ENCODE measurements at regions not wholly inside any gene's neighbourhood (a gene's known extent, or its start where the extent isn't known, plus 50 kb on each side); places are given as distances from the start of the nearest gene placed in this dataset.

- Mint-ChIP-seq H3K27me3 (ENCODE audit: low read depth, poor library complexity) (no peaks in the 10 kb centered on the region), H3K9me3 (no peaks in the 10 kb centered on the region), H3K27ac (no peak overlapping the region), H3K36me3 (ENCODE audit: low read depth) (no peaks in the 10 kb centered on the region), H3K4me1 (peaks cover 18% of the 10 kb centered on the region), H3K4me3 (no peak overlapping the region)
- TF ChIP-seq, protein P1, sequence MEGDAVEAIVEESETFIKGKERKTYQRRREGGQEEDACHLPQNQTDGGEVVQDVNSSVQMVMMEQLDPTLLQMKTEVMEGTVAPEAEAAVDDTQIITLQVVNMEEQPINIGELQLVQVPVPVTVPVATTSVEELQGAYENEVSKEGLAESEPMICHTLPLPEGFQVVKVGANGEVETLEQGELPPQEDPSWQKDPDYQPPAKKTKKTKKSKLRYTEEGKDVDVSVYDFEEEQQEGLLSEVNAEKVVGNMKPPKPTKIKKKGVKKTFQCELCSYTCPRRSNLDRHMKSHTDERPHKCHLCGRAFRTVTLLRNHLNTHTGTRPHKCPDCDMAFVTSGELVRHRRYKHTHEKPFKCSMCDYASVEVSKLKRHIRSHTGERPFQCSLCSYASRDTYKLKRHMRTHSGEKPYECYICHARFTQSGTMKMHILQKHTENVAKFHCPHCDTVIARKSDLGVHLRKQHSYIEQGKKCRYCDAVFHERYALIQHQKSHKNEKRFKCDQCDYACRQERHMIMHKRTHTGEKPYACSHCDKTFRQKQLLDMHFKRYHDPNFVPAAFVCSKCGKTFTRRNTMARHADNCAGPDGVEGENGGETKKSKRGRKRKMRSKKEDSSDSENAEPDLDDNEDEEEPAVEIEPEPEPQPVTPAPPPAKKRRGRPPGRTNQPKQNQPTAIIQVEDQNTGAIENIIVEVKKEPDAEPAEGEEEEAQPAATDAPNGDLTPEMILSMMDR (IDR thresholded peaks at IDR 0.05) = no peak
- DNase-seq = no peak
Measured at GRCh38 chr6:113406048-113406695, 451.0 kb upstream of the MARCKS start.

DNA sequence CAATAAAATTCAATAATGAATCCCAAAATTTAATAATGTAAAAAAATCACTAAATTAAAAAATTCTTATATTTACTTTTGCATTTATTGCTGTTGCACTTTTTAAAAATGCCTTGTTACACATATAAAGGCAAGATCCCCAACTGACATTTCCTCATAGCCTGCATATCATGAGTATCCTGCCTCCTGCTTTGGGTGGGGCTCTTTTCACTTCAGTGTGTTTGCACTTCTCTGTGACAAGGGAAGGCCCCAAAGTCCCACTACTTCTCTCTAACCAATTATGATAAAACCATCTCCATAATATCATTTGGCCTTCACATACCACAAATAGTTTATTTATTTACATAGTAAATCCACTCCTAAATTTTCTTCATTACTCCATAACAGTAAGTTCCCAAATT lies 446.1 kb upstream of the MARCKS start:
- Mint-ChIP-seq H3K27ac (no peak overlapping the region), H3K4me1 (peaks cover 17% of the 10 kb centered on the region), H3K27me3 (ENCODE audit: low read depth, poor library complexity) (peaks cover 2% of the 10 kb centered on the region), H3K36me3 (ENCODE audit: low read depth) (no peaks in the 10 kb centered on the region), H3K9me3 (peaks cover 5% of the 10 kb centered on the region), H3K4me3 (no peak overlapping the region)
- DNase-seq = no peak
- TF ChIP-seq, protein P1 (IDR thresholded peaks at IDR 0.05) = no peak

DNA sequence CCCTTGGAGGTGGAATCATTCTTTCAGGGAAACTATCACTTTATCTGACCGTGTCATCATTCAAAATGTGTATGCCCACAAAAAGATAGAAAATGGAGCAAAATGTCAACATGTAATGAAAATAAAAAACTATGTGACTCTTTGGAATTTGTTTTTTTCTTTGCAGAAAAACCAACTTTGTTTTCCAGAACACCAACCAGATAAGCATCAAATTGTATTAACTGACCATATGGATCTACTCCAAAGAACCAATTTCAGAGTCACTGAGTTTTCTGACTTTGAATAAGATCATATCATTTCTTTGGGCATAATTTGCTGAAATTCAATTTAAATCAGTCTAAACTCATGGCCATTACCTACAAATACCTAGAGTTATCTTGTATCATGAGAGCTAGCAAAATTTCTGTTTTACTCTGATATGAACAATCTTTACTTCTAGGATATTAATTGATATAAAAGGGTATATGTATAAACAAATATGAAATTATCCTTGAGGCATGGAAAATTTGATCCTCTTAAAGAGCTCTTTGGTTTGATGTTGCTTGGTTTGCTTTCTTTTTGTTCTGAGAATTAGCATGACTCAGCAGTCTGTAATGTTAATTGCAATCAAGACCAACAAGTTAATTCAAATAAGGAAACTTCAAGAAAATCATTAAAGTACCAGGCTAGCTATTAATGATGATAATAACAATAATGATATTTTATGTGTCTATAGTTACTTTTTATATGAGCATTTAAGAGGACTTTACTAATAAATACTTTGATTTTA lies 444.4 kb upstream of the MARCKS start:
- peaks cover 2% of the 10 kb centered on the region for H3K27me3 Mint-ChIP-seq (ENCODE audit: low read depth, poor library complexity)
- peaks cover 5% of the 10 kb centered on the region for H3K9me3 Mint-ChIP-seq
- peaks cover 17% of the 10 kb centered on the region for H3K4me1 Mint-ChIP-seq
- DNase-seq = no peak
- no peak overlapping the region for H3K4me3 Mint-ChIP-seq
- TF ChIP-seq, protein P1 (IDR thresholded peaks at IDR 0.05) = no peak
- H3K36me3 Mint-ChIP-seq (ENCODE audit: low read depth) = no peaks in the 10 kb centered on the region
- no peak overlapping the region for H3K27ac Mint-ChIP-seq

DNA sequence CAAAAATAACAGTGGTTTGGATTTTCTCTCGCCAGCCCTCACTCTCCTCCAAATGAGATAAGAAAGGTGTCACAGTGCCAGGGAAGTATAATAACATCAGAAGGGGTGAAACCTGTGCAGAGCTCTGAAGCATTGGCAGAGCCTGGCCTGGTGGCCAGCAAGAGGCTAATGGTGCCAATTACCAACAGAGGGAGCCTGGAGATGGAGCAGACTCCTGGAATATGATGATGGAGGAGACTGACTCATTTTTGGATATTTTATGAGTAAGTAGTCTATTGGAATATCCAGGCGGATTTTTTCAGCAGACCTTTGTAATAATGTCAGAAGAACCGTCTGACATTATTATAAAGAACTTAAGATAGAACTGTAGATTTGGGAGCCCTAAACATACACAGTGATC lies 442.6 kb upstream of the MARCKS start:
- DNase-seq = no peak
- Mint-ChIP-seq H3K4me3 (no peak overlapping the region), H3K4me1 (peaks cover 17% of the 10 kb centered on the region), H3K9me3 (peaks cover 5% of the 10 kb centered on the region), H3K36me3 (ENCODE audit: low read depth) (no peaks in the 10 kb centered on the region), H3K27me3 (ENCODE audit: low read depth, poor library complexity) (peaks cover 2% of the 10 kb centered on the region), H3K27ac (no peak overlapping the region)
- TF ChIP-seq, protein P1 (IDR thresholded peaks at IDR 0.05) = no peak

GRCh38 chr6:113416170-113416569 lies 441.0 kb upstream of the MARCKS start:
- Mint-ChIP-seq H3K36me3 (ENCODE audit: low read depth) (no peaks in the 10 kb centered on the region), H3K9me3 (peaks cover 5% of the 10 kb centered on the region), H3K4me1 (peaks cover 9% of the 10 kb centered on the region), H3K27ac (no peak overlapping the region), H3K27me3 (ENCODE audit: low read depth, poor library complexity) (peaks cover 2% of the 10 kb centered on the region), H3K4me3 (no peak overlapping the region)
- TF ChIP-seq, protein P1 (IDR thresholded peaks at IDR 0.05) = no peak
- DNase-seq = no peak

Data from nephron progenitor cell (in vitro differentiated cells).